Keratinocyte (primary cell): ENCODE measurements at regions not wholly inside any gene's neighbourhood (a gene's known extent, or its start where the extent isn't known, plus 50 kb on each side); places are given as distances from the start of the nearest gene placed in this dataset.

ENCODE experiments used
- DNase-seq: peaks from one replicate; pipeline ENCODE4 v3.0.0-alpha.2; 2011; ENCODE audit warnings: low read depth, missing footprints, low spot score
- FAIRE-seq: peaks from 2 replicates; lab custom pipeline; 2011; peaks lifted over from hg19 to GRCh38; lab: Jason Lieb, UNC
- H2AFZ ChIP-seq: 2 replicates; pipeline ENCODE4 v1.6.0; 2012; ENCODE audit warnings: low read length, control low read depth, inconsistent platforms; ENCODE audit not compliant: control insufficient read depth
- H3K27ac ChIP-seq: 2 replicates; pipeline ENCODE4 v1.5.1; 2011; ENCODE audit warnings: low read length; ENCODE audit not compliant: control insufficient read depth, insufficient read depth
- H3K27me3 ChIP-seq: 3 replicates; pipeline ENCODE4 v1.6.0; 2011; ENCODE audit warnings: low read length; ENCODE audit not compliant: control insufficient read depth, insufficient read depth; ENCODE audit errors: extremely low read depth
- H3K36me3 ChIP-seq, 2 experiments: 2 replicates in 1 of 2; 3 replicates in 1 of 2; pipeline ENCODE4 v1.5.1; 2011; ENCODE audit warnings: low read length in 2 of 2, mild to moderate bottlenecking in 1 of 2; ENCODE audit not compliant: control insufficient read depth in 2 of 2, insufficient read depth in 2 of 2; ENCODE audit errors: extremely low read depth in 1 of 2
- H3K4me1 ChIP-seq: 3 replicates; pipeline ENCODE4 v1.5.1; 2011; ENCODE audit warnings: low read length; ENCODE audit not compliant: control insufficient read depth, insufficient read depth; ENCODE audit errors: extremely low read depth
- H3K4me2 ChIP-seq: 3 replicates; pipeline ENCODE4 v1.6.0; 2011; ENCODE audit warnings: low read depth, low read length; ENCODE audit not compliant: control insufficient read depth, insufficient read depth; ENCODE audit errors: extremely low read depth
- H3K4me3 ChIP-seq, 3 experiments: fragments of 200-600 bp in 1 of 3; sonication (generic) in 1 of 3; 2 replicates in 2 of 3; 3 replicates in 1 of 3; pipeline ENCODE4 v1.5.1; 2011 to 2016; ENCODE audit warnings: low read length in 3 of 3, mild to moderate bottlenecking in 3 of 3, control low read depth in 2 of 3, inconsistent platforms in 1 of 3, low read depth in 1 of 3, mixed read lengths in 1 of 3, mixed run types in 1 of 3, moderate library complexity in 1 of 3; ENCODE audit not compliant: control insufficient read depth in 2 of 3, insufficient read depth in 2 of 3; ENCODE audit errors: extremely low read depth in 1 of 3
- H3K79me2 ChIP-seq: 2 replicates; pipeline ENCODE4 v1.6.0; 2012; ENCODE audit warnings: low read length; ENCODE audit not compliant: control insufficient read depth, insufficient read depth
- H3K9ac ChIP-seq: 3 replicates; pipeline ENCODE4 v1.6.0; 2011; ENCODE audit warnings: low read length; ENCODE audit not compliant: control insufficient read depth, insufficient read depth; ENCODE audit errors: extremely low read depth
- H3K9me1 ChIP-seq: 3 replicates; pipeline ENCODE4 v1.6.0; 2011; ENCODE audit warnings: low read length; ENCODE audit not compliant: control insufficient read depth, insufficient read depth; ENCODE audit errors: extremely low read depth
- H3K9me3 ChIP-seq: 2 replicates; pipeline ENCODE4 v1.5.1; 2012; ENCODE audit warnings: low read depth, low read length; ENCODE audit not compliant: control insufficient read depth
- H4K20me1 ChIP-seq: 3 replicates; pipeline ENCODE4 v1.6.0; 2011; ENCODE audit warnings: low read length; ENCODE audit not compliant: control insufficient read depth, insufficient read depth; ENCODE audit errors: extremely low read depth
- EZH2 ChIP-seq: IDR thresholded peaks from one replicate; pipeline ENCODE4 v1.6.1; 2012; ENCODE audit warnings: inconsistent platforms, mild to moderate bottlenecking, low read length, moderate library complexity
- dilution Hi-C: fragments of 300-500 bp; cut with MboI; formaldehyde crosslinking; loops from one replicate; pipeline ENCODE4 v1.7.0; 2020; ENCODE audit warnings: low sequenced_read_pairs; ENCODE audit not compliant: extremely low pct_ligation_motif_present
- TF ChIP-seq, protein P1 (sequence below), 3 experiments: IDR thresholded peaks in 1 of 3; conservative IDR thresholded peaks in 1 of 3; optimal IDR thresholded peaks in 1 of 3; 2 replicates in 2 of 3; 3 replicates in 1 of 3; pipeline versions ENCODE3 to v1.5.1; 2011; ENCODE audit warnings: low read length in 3 of 3, mild to moderate bottlenecking in 3 of 3, moderate library complexity in 2 of 3, control low read depth in 1 of 3, inconsistent platforms in 1 of 3; ENCODE audit not compliant: insufficient read depth in 2 of 3; ENCODE audit errors: extremely low read depth in 1 of 3

DNA sequence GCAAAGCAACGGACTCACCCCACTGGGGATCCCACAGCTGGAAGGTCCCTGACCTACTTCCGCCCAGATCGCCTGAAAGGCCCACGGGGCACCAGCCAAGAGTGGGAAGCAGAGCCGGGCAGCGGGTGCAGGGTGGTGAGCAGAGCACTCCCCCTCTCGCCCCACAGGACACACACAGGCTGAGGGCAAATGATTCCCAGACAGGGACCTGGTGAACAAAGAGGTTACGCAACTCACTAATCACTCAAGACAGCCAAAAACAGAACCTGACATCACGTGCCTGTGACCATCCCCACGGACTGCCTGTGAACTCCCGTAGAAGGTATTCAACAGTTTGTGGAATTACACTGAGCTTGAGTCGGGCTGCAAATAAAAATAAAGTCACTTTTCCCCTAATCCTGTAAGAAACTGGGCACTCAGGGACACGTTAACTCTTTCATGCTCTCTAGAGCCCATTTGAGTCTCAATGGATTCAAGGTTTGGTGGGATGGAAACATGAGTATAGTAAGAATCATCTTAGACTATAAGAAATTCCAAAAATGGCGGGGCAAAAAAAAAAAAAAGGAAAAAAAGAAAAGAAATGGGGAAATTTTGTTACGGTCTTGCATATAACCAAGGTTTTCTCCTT is 396.1 kb downstream of the SOX9 start:
- DNase-seq (no peak), FAIRE-seq (no peak)
- H3K4me2 ChIP-seq: no peak overlapping the region

DNA sequence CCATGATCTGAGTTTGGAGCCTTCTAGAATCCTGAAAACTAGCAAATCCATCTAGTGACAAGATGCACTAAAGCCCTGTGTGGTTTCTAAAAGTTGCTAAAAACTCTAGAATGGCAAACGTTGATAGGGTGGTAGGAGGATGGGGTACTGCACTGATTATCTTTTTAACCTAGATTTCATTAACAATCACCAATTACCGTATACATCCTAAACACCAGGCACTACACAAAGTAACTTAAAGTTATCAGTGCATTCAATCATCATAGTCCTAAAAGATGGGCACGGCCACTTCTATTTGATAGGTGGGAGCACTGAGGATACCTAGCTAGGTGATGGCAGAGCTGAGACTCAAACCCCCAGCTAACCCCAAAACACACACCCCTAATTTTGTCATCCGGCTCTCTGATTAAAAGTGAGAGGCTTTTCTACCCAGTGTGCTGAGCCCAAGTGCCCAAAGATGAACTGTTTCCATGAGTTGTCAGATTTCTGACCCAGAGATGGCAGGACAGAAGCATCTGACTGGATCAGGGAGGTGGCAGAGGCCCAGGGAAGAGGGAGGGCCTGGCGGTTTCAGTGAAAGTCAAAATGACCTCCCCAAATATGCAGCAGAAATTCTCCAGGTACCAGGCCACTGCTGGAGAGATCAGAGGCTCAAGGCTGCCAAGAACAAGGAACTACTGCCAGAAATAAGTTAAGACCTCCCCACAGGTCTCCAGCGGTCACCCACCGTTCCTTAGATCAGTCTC is 396.8 kb downstream of the SOX9 start:
- Histone ChIP-seq H3K27me3 (no peaks in the 10 kb centered on the region), H3K4me2 (no peak overlapping the region), H3K4me3 (no peak overlapping the region), H4K20me1 (peaks cover 42% of the 10 kb centered on the region), H3K9me3 (no peaks in the 10 kb centered on the region), H3K4me1 (peaks cover 18% of the 10 kb centered on the region), H3K79me2 (peaks cover 97% of the 10 kb centered on the region), H3K36me3 (no peaks in the 10 kb centered on the region), H3K9ac (no peak overlapping the region), H3K27ac (no peak overlapping the region), H3K9me1 (peaks cover 13% of the 10 kb centered on the region), H2AFZ (no peak overlapping the region)
- DNase-seq (no peak), FAIRE-seq (no peak)
- dilution Hi-C loops: no loop called here
- TF ChIP-seq, protein P1, sequence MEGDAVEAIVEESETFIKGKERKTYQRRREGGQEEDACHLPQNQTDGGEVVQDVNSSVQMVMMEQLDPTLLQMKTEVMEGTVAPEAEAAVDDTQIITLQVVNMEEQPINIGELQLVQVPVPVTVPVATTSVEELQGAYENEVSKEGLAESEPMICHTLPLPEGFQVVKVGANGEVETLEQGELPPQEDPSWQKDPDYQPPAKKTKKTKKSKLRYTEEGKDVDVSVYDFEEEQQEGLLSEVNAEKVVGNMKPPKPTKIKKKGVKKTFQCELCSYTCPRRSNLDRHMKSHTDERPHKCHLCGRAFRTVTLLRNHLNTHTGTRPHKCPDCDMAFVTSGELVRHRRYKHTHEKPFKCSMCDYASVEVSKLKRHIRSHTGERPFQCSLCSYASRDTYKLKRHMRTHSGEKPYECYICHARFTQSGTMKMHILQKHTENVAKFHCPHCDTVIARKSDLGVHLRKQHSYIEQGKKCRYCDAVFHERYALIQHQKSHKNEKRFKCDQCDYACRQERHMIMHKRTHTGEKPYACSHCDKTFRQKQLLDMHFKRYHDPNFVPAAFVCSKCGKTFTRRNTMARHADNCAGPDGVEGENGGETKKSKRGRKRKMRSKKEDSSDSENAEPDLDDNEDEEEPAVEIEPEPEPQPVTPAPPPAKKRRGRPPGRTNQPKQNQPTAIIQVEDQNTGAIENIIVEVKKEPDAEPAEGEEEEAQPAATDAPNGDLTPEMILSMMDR (optimal IDR thresholded peaks at IDR 0.05 in 1 of 3, IDR thresholded peaks at IDR 0.05 in 1 of 3, conservative IDR thresholded peaks at IDR 0.05 in 1 of 3; ENCODE audit: extremely low read depth in 1 of 3, insufficient read depth in 2 of 3, low read length in 3 of 3): no peak
- no peak for TF ChIP-seq EZH2

More for the DNA sequence above, 396.1 kb downstream of the SOX9 start:
- Histone ChIP-seq H3K4me3 (no peak overlapping the region), H3K27me3 (no peaks in the 10 kb centered on the region), H3K9ac (no peak overlapping the region), H4K20me1 (peaks cover 41% of the 10 kb centered on the region), H3K9me3 (no peaks in the 10 kb centered on the region), H3K79me2 (peaks cover 97% of the 10 kb centered on the region), H3K36me3 (no peaks in the 10 kb centered on the region), H2AFZ (no peak overlapping the region), H3K9me1 (peaks cover 13% of the 10 kb centered on the region), H3K4me1 (peaks cover 18% of the 10 kb centered on the region), H3K27ac (no peak overlapping the region)
- dilution Hi-C loops: no loop called here
- TF ChIP-seq EZH2: no peak
- TF ChIP-seq, protein P1 (optimal IDR thresholded peaks at IDR 0.05 in 1 of 3, IDR thresholded peaks at IDR 0.05 in 1 of 3, conservative IDR thresholded peaks at IDR 0.05 in 1 of 3; ENCODE audit: extremely low read depth in 1 of 3, insufficient read depth in 2 of 3, low read length in 3 of 3): no peak
